Natural killer cell treated with Interleukin-12 subunit alpha and Interleukin-12 subunit beta and Interleukin-15 and Interleukin-18, amount 100 ng/mL, for 72 hours (primary cell): ENCODE measurements at regions not wholly inside any gene's neighbourhood (a gene's known extent, or its start where the extent isn't known, plus 50 kb on each side); places are given as distances from the start of the nearest gene placed in this dataset.

Experiments used
- ATAC-seq, 2 donors: fragments of 150-1000 bp; cut with Tn5 transposase in 1 of 2; sonication (Bioruptor Pico), chemical (Tn5 transposase) in 1 of 2; 2 replicates each; pipeline ENCODE4 v1.10.0; 2021
- DNase-seq: peaks from one replicate; pipeline ENCODE4 v3.0.0; 2022; ENCODE audit warnings: low spot score
- H3K27ac Mint-ChIP-seq, 2 donors: 1 replicate in 1 of 2; 2 replicates in 1 of 2; pipeline ENCODE4 v1.8.0; 2022; ENCODE audit warnings: mixed read lengths in 2 of 2, mild to moderate bottlenecking in 1 of 2, moderate library complexity in 1 of 2
- H3K27me3 Mint-ChIP-seq, 2 donors: 1 replicate in 1 of 2; 2 replicates in 1 of 2; pipeline ENCODE4 v1.8.0; 2022; ENCODE audit warnings: mixed read lengths in 2 of 2
- H3K36me3 Mint-ChIP-seq: one replicate; pipeline ENCODE4 v1.8.0; 2022; ENCODE audit warnings: mixed read lengths
- H3K4me1 Mint-ChIP-seq, 2 donors: 1 replicate in 1 of 2; 2 replicates in 1 of 2; pipeline ENCODE4 v1.8.0; 2022; ENCODE audit warnings: low read depth in 2 of 2, mixed read lengths in 2 of 2, mild to moderate bottlenecking in 1 of 2
- H3K4me3 Mint-ChIP-seq: one replicate; pipeline ENCODE4 v1.8.0; 2022; ENCODE audit warnings: mixed read lengths
- H3K9me3 Mint-ChIP-seq: 2 replicates; pipeline ENCODE4 v1.8.0; 2022; ENCODE audit warnings: mixed read lengths

GRCh38 chr15:53307952-53308624 lies 451.4 kb downstream of the WDR72 start:
- no peak overlapping the region for H3K27ac Mint-ChIP-seq
- H3K27me3 Mint-ChIP-seq, result no peaks in the 10 kb centered on the region
- peaks cover 4% of the 10 kb centered on the region for H3K9me3 Mint-ChIP-seq
- no peak overlapping the region for H3K4me3 Mint-ChIP-seq
- H3K36me3 Mint-ChIP-seq, result no peaks in the 10 kb centered on the region
- DNase-seq (no peak), ATAC-seq (no peak)
- H3K4me1 Mint-ChIP-seq, result no peaks in the 10 kb centered on the region

DNA sequence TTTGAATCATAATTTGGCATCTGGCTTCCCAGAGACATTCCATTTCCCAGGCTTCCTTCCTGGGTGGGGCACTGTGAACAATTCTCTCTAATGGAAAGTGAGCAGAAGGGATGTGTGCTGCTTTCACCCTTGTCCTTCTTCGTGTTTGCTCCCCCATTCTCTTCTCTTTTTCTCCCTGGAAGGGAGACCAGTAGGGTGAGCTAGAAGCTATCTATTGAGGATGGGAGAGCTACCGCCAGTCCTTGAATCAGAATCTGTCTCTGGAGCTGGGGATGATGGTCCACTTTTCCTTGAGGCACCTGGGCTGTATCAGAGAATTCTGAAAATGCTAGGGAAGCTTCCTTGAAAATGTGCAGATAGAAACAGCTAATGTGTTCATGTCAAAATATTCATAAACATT lies 453.9 kb downstream of the WDR72 start:
- no peaks in the 10 kb centered on the region for H3K4me1 Mint-ChIP-seq
- H3K27me3 Mint-ChIP-seq, result no peaks in the 10 kb centered on the region
- DNase-seq (no peak), ATAC-seq (no peak)
- no peak overlapping the region for H3K4me3 Mint-ChIP-seq
- peaks cover 6% of the 10 kb centered on the region for H3K9me3 Mint-ChIP-seq
- no peak overlapping the region for H3K27ac Mint-ChIP-seq
- no peaks in the 10 kb centered on the region for H3K36me3 Mint-ChIP-seq

DNA sequence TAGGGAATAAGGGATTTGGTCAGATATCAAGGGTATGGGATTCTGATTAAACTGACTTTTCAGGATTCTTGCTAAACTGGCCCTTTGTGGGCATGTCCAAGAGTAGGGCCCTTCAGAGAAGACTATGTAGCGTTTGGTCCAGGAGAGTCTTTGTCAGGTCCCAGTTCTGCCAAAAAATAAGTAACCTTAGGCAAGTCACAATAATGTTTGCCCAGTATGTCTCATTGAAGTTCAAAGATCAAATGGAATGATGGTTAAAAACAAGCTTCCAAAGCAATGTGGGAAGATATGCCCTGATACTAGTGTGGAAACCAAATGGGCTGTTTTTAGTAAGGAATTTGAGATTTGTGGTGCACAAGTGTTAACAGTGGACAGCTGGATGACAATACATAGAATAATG lies 454.4 kb downstream of the WDR72 start:
- DNase-seq, result no peak
- peaks cover 6% of the 10 kb centered on the region for H3K9me3 Mint-ChIP-seq
- no peak for ATAC-seq
- H3K36me3 Mint-ChIP-seq, result no peaks in the 10 kb centered on the region
- no peaks in the 10 kb centered on the region for H3K27me3 Mint-ChIP-seq
- H3K4me1 Mint-ChIP-seq, result no peaks in the 10 kb centered on the region
- H3K27ac Mint-ChIP-seq, result no peak overlapping the region
- H3K4me3 Mint-ChIP-seq, result no peak overlapping the region

DNA sequence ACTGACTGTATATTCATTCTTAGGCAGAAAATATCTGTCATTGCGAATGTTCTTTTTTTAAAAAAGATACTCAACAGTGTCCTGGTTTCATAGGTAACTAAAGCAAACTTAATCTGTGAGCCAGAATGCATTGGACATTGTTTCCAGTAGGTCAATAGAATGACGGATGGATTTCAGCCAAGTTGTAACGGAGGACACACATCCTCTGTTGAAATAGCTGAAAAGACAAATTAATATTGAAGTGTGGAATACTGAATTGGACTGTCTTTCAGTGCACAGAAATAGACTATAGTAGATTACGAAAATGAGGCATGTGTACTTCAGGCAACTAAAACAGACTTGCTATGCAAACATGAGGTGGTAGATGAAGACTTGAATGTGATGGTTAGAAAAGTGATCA lies 461.6 kb downstream of the WDR72 start:
- ATAC-seq (no peak), DNase-seq (no peak)
- Mint-ChIP-seq H3K4me1 (no peaks in the 10 kb centered on the region), H3K36me3 (no peaks in the 10 kb centered on the region), H3K9me3 (peaks cover 9% of the 10 kb centered on the region), H3K27ac (no peak overlapping the region), H3K27me3 (no peaks in the 10 kb centered on the region), H3K4me3 (no peak overlapping the region)

- Mint-ChIP-seq H3K9me3 (peaks cover 2% of the 10 kb centered on the region), H3K4me3 (no peak overlapping the region), H3K36me3 (no peaks in the 10 kb centered on the region), H3K4me1 (no peaks in the 10 kb centered on the region), H3K27me3 (no peaks in the 10 kb centered on the region), H3K27ac (no peak overlapping the region)
- ATAC-seq (no peak), DNase-seq (no peak)
Measured at GRCh38 chr15:53296603-53297002, 462.9 kb downstream of the WDR72 start.

GRCh38 chr15:53295574-53295973 lies 463.9 kb downstream of the WDR72 start:
- ATAC-seq, result no peak
- Mint-ChIP-seq H3K4me1 (no peaks in the 10 kb centered on the region), H3K4me3 (no peak overlapping the region)

GRCh38 chr15:53288542-53288941 lies 470.9 kb downstream of the WDR72 start:
- ATAC-seq, result no peak
- DNase-seq, result no peak
- Mint-ChIP-seq H3K27me3 (no peaks in the 10 kb centered on the region), H3K4me1 (no peaks in the 10 kb centered on the region), H3K4me3 (no peak overlapping the region), H3K27ac (no peak overlapping the region), H3K36me3 (no peaks in the 10 kb centered on the region), H3K9me3 (no peaks in the 10 kb centered on the region)

More at GRCh38 chr15:53295574-53295973, 463.9 kb downstream of the WDR72 start:
- H3K9me3 Mint-ChIP-seq, result peaks cover 2% of the 10 kb centered on the region
- H3K27ac Mint-ChIP-seq, result no peak overlapping the region
- no peaks in the 10 kb centered on the region for H3K27me3 Mint-ChIP-seq
- no peaks in the 10 kb centered on the region for H3K36me3 Mint-ChIP-seq
- DNase-seq, result no peak

GRCh38 chr15:53274630-53275029 lies 484.5 kb upstream of the ONECUT1 start:
- DNase-seq, result no peak
- ATAC-seq, result no peak
- Mint-ChIP-seq H3K27me3 (no peaks in the 10 kb centered on the region), H3K4me3 (no peak overlapping the region), H3K27ac (no peak overlapping the region), H3K36me3 (no peaks in the 10 kb centered on the region), H3K4me1 (no peaks in the 10 kb centered on the region), H3K9me3 (peaks cover 21% of the 10 kb centered on the region)

GRCh38 chr15:53272116-53272515 lies 482.0 kb upstream of the ONECUT1 start:
- H3K4me3 Mint-ChIP-seq, result no peak overlapping the region
- H3K4me1 Mint-ChIP-seq, result no peaks in the 10 kb centered on the region
- no peak overlapping the region for H3K27ac Mint-ChIP-seq
- H3K27me3 Mint-ChIP-seq, result no peaks in the 10 kb centered on the region
- DNase-seq (no peak), ATAC-seq (no peak)
- H3K9me3 Mint-ChIP-seq, result peaks cover 16% of the 10 kb centered on the region
- no peaks in the 10 kb centered on the region for H3K36me3 Mint-ChIP-seq

DNA sequence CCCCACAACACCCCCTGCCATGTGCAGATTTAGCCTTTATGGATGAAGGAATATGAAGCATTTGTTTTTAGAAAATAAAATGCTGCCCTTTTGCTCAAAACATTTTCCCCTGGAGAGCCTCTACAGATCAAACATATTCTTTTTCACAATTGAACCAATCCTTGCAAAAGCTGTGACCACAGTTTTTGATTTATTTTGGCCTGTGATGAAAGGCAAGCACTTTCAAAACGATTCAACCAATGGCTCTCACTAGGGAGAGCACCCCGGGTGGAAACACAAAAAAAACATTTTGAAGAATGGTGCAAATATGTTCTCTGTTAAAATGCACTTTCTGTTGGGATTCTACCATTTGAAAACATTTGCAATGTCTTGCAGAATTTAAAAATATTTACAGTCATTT lies 476.0 kb upstream of the ONECUT1 start:
- no peaks in the 10 kb centered on the region for H3K4me1 Mint-ChIP-seq
- H3K27ac Mint-ChIP-seq, result no peak overlapping the region
- H3K9me3 Mint-ChIP-seq, result peaks cover 7% of the 10 kb centered on the region
- no peak overlapping the region for H3K4me3 Mint-ChIP-seq
- no peak for ATAC-seq
- H3K36me3 Mint-ChIP-seq, result no peaks in the 10 kb centered on the region
- DNase-seq, result no peak
- H3K27me3 Mint-ChIP-seq, result no peaks in the 10 kb centered on the region

GRCh38 chr15:53260647-53261046 lies 470.5 kb upstream of the ONECUT1 start:
- no peak for ATAC-seq
- Mint-ChIP-seq H3K4me1 (no peaks in the 10 kb centered on the region), H3K36me3 (no peaks in the 10 kb centered on the region)

DNA sequence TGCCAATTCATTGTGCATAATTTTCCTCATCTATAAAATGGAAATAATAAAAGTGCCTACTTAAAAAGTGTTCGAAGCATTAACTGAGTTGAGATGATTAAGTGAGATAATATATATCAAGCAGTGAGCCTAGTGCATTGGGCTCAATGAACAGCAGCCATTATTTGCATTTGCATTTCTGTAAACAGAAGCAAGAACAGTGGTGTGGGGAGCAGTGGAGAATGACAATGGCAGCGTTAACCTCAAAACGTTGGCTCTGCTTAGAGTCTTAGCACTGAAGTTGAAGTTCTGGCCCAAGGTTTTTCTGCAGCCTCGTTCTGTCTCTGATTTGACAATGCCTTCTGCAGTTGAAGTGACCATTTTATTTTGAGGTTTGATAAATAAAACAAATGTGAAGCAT lies 466.3 kb upstream of the ONECUT1 start:
- ATAC-seq (no peak), DNase-seq (no peak)
- no peak overlapping the region for H3K4me3 Mint-ChIP-seq
- no peak overlapping the region for H3K27ac Mint-ChIP-seq
- no peaks in the 10 kb centered on the region for H3K9me3 Mint-ChIP-seq
- no peaks in the 10 kb centered on the region for H3K27me3 Mint-ChIP-seq
- no peaks in the 10 kb centered on the region for H3K4me1 Mint-ChIP-seq
- no peaks in the 10 kb centered on the region for H3K36me3 Mint-ChIP-seq

More at GRCh38 chr15:53260647-53261046, 470.5 kb upstream of the ONECUT1 start:
- no peaks in the 10 kb centered on the region for H3K27me3 Mint-ChIP-seq
- DNase-seq, result no peak
- H3K4me3 Mint-ChIP-seq, result no peak overlapping the region
- H3K27ac Mint-ChIP-seq, result no peak overlapping the region
- H3K9me3 Mint-ChIP-seq, result no peaks in the 10 kb centered on the region

GRCh38 chr15:53256043-53256442 lies 465.9 kb upstream of the ONECUT1 start:
- H3K27me3 Mint-ChIP-seq, result no peaks in the 10 kb centered on the region
- H3K4me3 Mint-ChIP-seq, result no peak overlapping the region
- ATAC-seq (no peak), DNase-seq (no peak)
- H3K27ac Mint-ChIP-seq, result no peak overlapping the region
- no peaks in the 10 kb centered on the region for H3K36me3 Mint-ChIP-seq
- no peaks in the 10 kb centered on the region for H3K4me1 Mint-ChIP-seq
- no peaks in the 10 kb centered on the region for H3K9me3 Mint-ChIP-seq

GRCh38 chr15:53251996-53252395 lies 461.9 kb upstream of the ONECUT1 start:
- H3K27ac Mint-ChIP-seq, result no peak overlapping the region
- ATAC-seq (no peak), DNase-seq (no peak)
- no peak overlapping the region for H3K4me3 Mint-ChIP-seq
- no peaks in the 10 kb centered on the region for H3K4me1 Mint-ChIP-seq
- H3K27me3 Mint-ChIP-seq, result no peaks in the 10 kb centered on the region
- H3K36me3 Mint-ChIP-seq, result no peaks in the 10 kb centered on the region
- H3K9me3 Mint-ChIP-seq, result no peaks in the 10 kb centered on the region

DNA sequence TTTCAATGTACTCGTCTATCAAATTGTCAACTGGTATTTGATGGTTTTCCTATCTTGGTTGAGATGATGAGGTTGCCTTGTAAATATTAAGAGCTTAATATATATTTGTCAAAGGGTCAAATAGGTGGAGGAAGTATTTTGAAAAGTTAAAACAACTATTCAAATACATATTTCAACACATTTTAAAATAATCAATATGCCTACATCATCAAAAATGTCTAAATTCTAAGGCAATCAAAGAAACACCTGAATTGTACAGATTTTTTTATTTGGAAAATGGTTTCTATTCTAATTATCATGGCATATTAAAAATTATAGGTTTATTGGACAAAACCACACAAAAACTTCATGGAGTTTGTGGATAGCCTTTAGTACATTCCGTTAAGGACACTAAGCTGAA lies 461.4 kb upstream of the ONECUT1 start:
- H3K4me3 Mint-ChIP-seq, result no peak overlapping the region
- DNase-seq (no peak), ATAC-seq (no peak)
- H3K36me3 Mint-ChIP-seq, result no peaks in the 10 kb centered on the region
- no peaks in the 10 kb centered on the region for H3K9me3 Mint-ChIP-seq
- no peak overlapping the region for H3K27ac Mint-ChIP-seq
- H3K27me3 Mint-ChIP-seq, result no peaks in the 10 kb centered on the region
- no peaks in the 10 kb centered on the region for H3K4me1 Mint-ChIP-seq
